IMR-90 (cell line): ENCODE measurements at regions not wholly inside any gene's neighbourhood (a gene's known extent, or its start where the extent isn't known, plus 50 kb on each side); places are given as distances from the start of the nearest gene placed in this dataset.

Source experiments
- ATAC-seq: fragments of 200-7000 bp; cut with Tn5 transposase; 2 replicates; pipeline ENCODE4 v1.9.1; 2020; ENCODE audit warnings: low read depth, mild to moderate bottlenecking, moderate library complexity
- BruUV-seq: library from RNA; stranded (reverse); fragments of 400-500 nt; replicated peaks from 2 replicates; lab custom pipeline; 2021; lab: Mats Ljungman, UMichigan
- CTCF ChIA-PET: fragments of 300-600 bp; formaldehyde crosslinking; extraction: SDS; loops from one replicate; lab custom pipeline; 2021; ENCODE audit warnings: antibody characterized with exemption; lab: Yijun Ruan, JAX
- POLR2A ChIA-PET: fragments of 300-600 bp; sonication (Branson Sonifier 250); formaldehyde crosslinking; loops from one replicate; lab custom pipeline; 2022; ENCODE audit warnings: antibody characterized with exemption; ENCODE audit not compliant: unreplicated experiment; lab: Charles Lee
- DNase-seq: peaks from one replicate; pipeline ENCODE4 v3.0.0; 2013
- H2AFZ ChIP-seq: replicated peaks from 2 replicates; pipeline ENCODE3; 2013; ENCODE audit warnings: low read length, mild to moderate bottlenecking; ENCODE audit not compliant: poor library complexity
- H2AK5ac ChIP-seq: 2 replicates; pipeline ENCODE4 v1.6.1; 2013; ENCODE audit warnings: low read depth, low read length, inconsistent platforms
- H2AK9ac ChIP-seq: replicated peaks from 2 replicates; pipeline ENCODE3; 2013; ENCODE audit warnings: mild to moderate bottlenecking, low read depth, low read length, moderate library complexity; ENCODE audit not compliant: poor library complexity
- H2BK120ac ChIP-seq: 2 replicates; pipeline ENCODE4 v1.6.1; 2013; ENCODE audit warnings: low read depth, low read length, inconsistent platforms
- H2BK15ac ChIP-seq: 3 replicates; pipeline ENCODE4 v1.6.1; 2013; ENCODE audit warnings: low read depth, low read length, inconsistent platforms
- H2BK20ac ChIP-seq: 2 replicates; pipeline ENCODE4 v1.6.1; 2013; ENCODE audit warnings: low read depth, mild to moderate bottlenecking, inconsistent platforms, low read length, moderate library complexity
- H2BK5ac ChIP-seq: 2 replicates; pipeline ENCODE4 v1.6.1; 2013; ENCODE audit warnings: mild to moderate bottlenecking, low read depth, low read length, inconsistent platforms; ENCODE audit not compliant: poor library complexity, severe bottlenecking
- H3K14ac ChIP-seq: replicated peaks from 2 replicates; pipeline ENCODE4 v1.6.1; 2013; ENCODE audit warnings: low read depth, low read length, inconsistent platforms
- H3K18ac ChIP-seq: 2 replicates; pipeline ENCODE4 v1.6.1; 2013; ENCODE audit warnings: low read depth, low read length, control low read depth
- H3K23ac ChIP-seq: 2 replicates; pipeline ENCODE4 v1.6.1; 2013; ENCODE audit warnings: low read depth, low read length, inconsistent platforms
- H3K27ac ChIP-seq: 2 replicates; pipeline ENCODE4 v1.5.1; 2013; ENCODE audit warnings: mild to moderate bottlenecking, control low read depth, low read length; ENCODE audit not compliant: insufficient read depth
- H3K27me3 ChIP-seq: 2 replicates; pipeline ENCODE4 v1.6.1; 2013; ENCODE audit warnings: low read length; ENCODE audit not compliant: control insufficient read depth, insufficient read depth
- H3K36me3 ChIP-seq: 2 replicates; pipeline ENCODE4 v1.6.1; 2013; ENCODE audit warnings: low read length, mixed read lengths; ENCODE audit not compliant: control insufficient read depth, insufficient read depth
- H3K4ac ChIP-seq: 2 replicates; pipeline ENCODE4 v1.6.1; 2013; ENCODE audit warnings: low read depth, low read length, inconsistent platforms
- H3K4me1 ChIP-seq: 2 replicates; pipeline ENCODE4 v1.6.1; 2013; ENCODE audit warnings: low read length, mixed read lengths; ENCODE audit not compliant: control insufficient read depth, insufficient read depth
- H3K4me2 ChIP-seq: 2 replicates; pipeline ENCODE4 v1.6.1; 2013; ENCODE audit warnings: low read depth, mild to moderate bottlenecking, control low read depth, low read length, moderate library complexity
- H3K4me3 ChIP-seq: 2 replicates; pipeline ENCODE4 v1.5.1; 2013; ENCODE audit warnings: low read depth, mild to moderate bottlenecking, control low read depth, low read length, moderate library complexity; ENCODE audit not compliant: insufficient read depth
- H3K56ac ChIP-seq: 2 replicates; pipeline ENCODE4 v1.6.1; 2013; ENCODE audit warnings: low read length, inconsistent platforms; ENCODE audit not compliant: insufficient read depth; ENCODE audit errors: extremely low read depth
- H3K79me1 ChIP-seq, 2 experiments: 2 replicates each; pipeline ENCODE4 v1.6.1; 2013; ENCODE audit warnings: low read length in 2 of 2, inconsistent platforms in 1 of 2, low read depth in 1 of 2
- H3K9ac ChIP-seq: 2 replicates; pipeline ENCODE4 v1.6.1; 2013; ENCODE audit warnings: low read depth, low read length, control low read depth
- H3K9me1 ChIP-seq: 2 replicates; pipeline ENCODE4 v1.6.1; 2013; ENCODE audit warnings: low read length, inconsistent platforms; ENCODE audit not compliant: insufficient read depth
- H3K9me3 ChIP-seq: 2 replicates; pipeline ENCODE4 v1.6.1; 2013; ENCODE audit warnings: low read length; ENCODE audit not compliant: control insufficient read depth, insufficient read depth
- H4K20me1 ChIP-seq: 2 replicates; pipeline ENCODE4 v1.6.1; 2013; ENCODE audit warnings: low read length, inconsistent platforms; ENCODE audit not compliant: insufficient read depth
- H4K5ac ChIP-seq: 2 replicates; pipeline ENCODE4 v1.6.1; 2013; ENCODE audit warnings: mild to moderate bottlenecking, low read depth, low read length, control low read depth
- H4K8ac ChIP-seq, 2 experiments: 2 replicates each; pipeline ENCODE4 v1.6.1; 2013; ENCODE audit warnings: low read depth in 2 of 2, low read length in 2 of 2, control low read depth in 1 of 2, inconsistent platforms in 1 of 2
- H4K91ac ChIP-seq: 2 replicates; pipeline ENCODE4 v1.6.1; 2013; ENCODE audit warnings: low read depth, low read length, inconsistent platforms; ENCODE audit not compliant: insufficient read depth
- BHLHE40 ChIP-seq: fragments of 150-350 bp; IDR thresholded peaks from 2 replicates; pipeline ENCODE4 v1.6.1; 2016; ENCODE audit warnings: mild to moderate bottlenecking, low read depth, low read length
- CEBPB ChIP-seq: IDR thresholded peaks from 2 replicates; pipeline ENCODE4 v1.6.1; 2012; ENCODE audit warnings: low read depth, low read length, improper control_type of control experiment
- MAZ ChIP-seq: IDR thresholded peaks from 2 replicates; pipeline ENCODE4 v1.6.1; 2012; ENCODE audit warnings: low read depth, mild to moderate bottlenecking, low read length, improper control_type of control experiment, moderate library complexity, borderline replicate concordance
- MXI1 ChIP-seq: IDR thresholded peaks from 2 replicates; pipeline ENCODE4 v1.6.1; 2012; ENCODE audit warnings: low read depth, mild to moderate bottlenecking, low read length, moderate library complexity, borderline replicate concordance
- RAD21 ChIP-seq: IDR thresholded peaks from 2 replicates; pipeline ENCODE4 v1.6.1; 2012; ENCODE audit warnings: low read length, improper control_type of control experiment
- SMC3 ChIP-seq: fragments of 150-350 bp; IDR thresholded peaks from 2 replicates; pipeline ENCODE4 v1.6.1; 2016; ENCODE audit warnings: low read depth, mild to moderate bottlenecking, antibody characterized with exemption, low read length, moderate library complexity
- WGBS, 2 experiments: methylation state at CpG; one replicate each; pipeline versions ENCODE4 v1.1.5 to v1.1.7; 2013; ENCODE audit warnings: missing lambda C conversion rate in 2 of 2; ENCODE audit not compliant: insufficient read length in 1 of 2; ENCODE audit errors: extremely low coverage in 2 of 2; 5-methylcytosine and 5-hydroxymethylcytosine counted together
- dilution Hi-C: fragments of 300-500 bp; cut with HindIII; formaldehyde crosslinking; loops from one replicate; pipeline ENCODE4 v1.14.3; 2018; ENCODE audit warnings: low sequenced_read_pairs; ENCODE audit not compliant: unreplicated experiment
- in situ Hi-C: fragments of 300-500 bp; cut with MboI; formaldehyde crosslinking; loops from 3 replicates; pipeline ENCODE4 v1.14.3; 2019; ENCODE audit warnings: low sequenced_read_pairs, inconsistent platforms, mixed read lengths
- intact Hi-C: fragments of 100-400 bp; cut with micrococcal nuclease; formaldehyde crosslinking; loops from 2 replicates; pipeline ENCODE4 v1.10.0; 2022
- TF ChIP-seq, protein P1 (sequence below): conservative IDR thresholded peaks from 2 replicates; pipeline ENCODE4 v1.5.1; 2012; ENCODE audit warnings: mild to moderate bottlenecking, low read depth, low read length, improper control_type of control experiment

GRCh38 chr15:100786901-100787566 is 92.6 kb upstream of the ALDH1A3 start:
- Histone ChIP-seq H3K27ac (no peak overlapping the region), H3K4me3 (no peak overlapping the region), H3K36me3 (no peaks in the 10 kb centered on the region), H3K9me1 (peaks cover 5% of the 10 kb centered on the region; the same call in 1 of the 2 replicates), H2AFZ (no peak overlapping the region), H3K4ac (no peak overlapping the region), H3K79me1 (no peaks in the 10 kb centered on the region), H2BK120ac (no peak overlapping the region), H3K9ac (no peak overlapping the region), H4K20me1 (no peaks in the 10 kb centered on the region), H2AK5ac (no peak overlapping the region), H2BK5ac (no peak overlapping the region), H3K4me1 (no peaks in the 10 kb centered on the region), H4K5ac (no peak overlapping the region), H4K8ac (no peak overlapping the region), H3K23ac (no peak overlapping the region), H3K9me3 (no peaks in the 10 kb centered on the region), H2BK15ac (no peak overlapping the region), H3K56ac (no peak overlapping the region), H4K91ac (no peak overlapping the region), H2AK9ac (no peak overlapping the region), H3K4me2 (no peak overlapping the region), H3K14ac (no peak overlapping the region), H2BK20ac (no peak overlapping the region), H3K18ac (no peak overlapping the region), H3K27me3 (peaks cover 2% of the 10 kb centered on the region; the same call in 1 of the 2 replicates)
- ChIA-PET CTCF (no interaction called here), POLR2A (no interaction called here)
- no peak for TF ChIP-seq CEBPB
- TF ChIP-seq SMC3: no peak
- TF ChIP-seq RAD21: no peak
- no peak for TF ChIP-seq MAZ
- TF ChIP-seq, protein P1, sequence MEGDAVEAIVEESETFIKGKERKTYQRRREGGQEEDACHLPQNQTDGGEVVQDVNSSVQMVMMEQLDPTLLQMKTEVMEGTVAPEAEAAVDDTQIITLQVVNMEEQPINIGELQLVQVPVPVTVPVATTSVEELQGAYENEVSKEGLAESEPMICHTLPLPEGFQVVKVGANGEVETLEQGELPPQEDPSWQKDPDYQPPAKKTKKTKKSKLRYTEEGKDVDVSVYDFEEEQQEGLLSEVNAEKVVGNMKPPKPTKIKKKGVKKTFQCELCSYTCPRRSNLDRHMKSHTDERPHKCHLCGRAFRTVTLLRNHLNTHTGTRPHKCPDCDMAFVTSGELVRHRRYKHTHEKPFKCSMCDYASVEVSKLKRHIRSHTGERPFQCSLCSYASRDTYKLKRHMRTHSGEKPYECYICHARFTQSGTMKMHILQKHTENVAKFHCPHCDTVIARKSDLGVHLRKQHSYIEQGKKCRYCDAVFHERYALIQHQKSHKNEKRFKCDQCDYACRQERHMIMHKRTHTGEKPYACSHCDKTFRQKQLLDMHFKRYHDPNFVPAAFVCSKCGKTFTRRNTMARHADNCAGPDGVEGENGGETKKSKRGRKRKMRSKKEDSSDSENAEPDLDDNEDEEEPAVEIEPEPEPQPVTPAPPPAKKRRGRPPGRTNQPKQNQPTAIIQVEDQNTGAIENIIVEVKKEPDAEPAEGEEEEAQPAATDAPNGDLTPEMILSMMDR: no peak
- TF ChIP-seq MXI1: no peak
- no peak for TF ChIP-seq BHLHE40
- dilution Hi-C loops: no loop called here
- BruUV-seq: no TSS peak
- in situ Hi-C loops: no loop called here
- DNase-seq: no peak
- 86% methylated on average over 26 of the region's 30 CpGs; no CpG with 5 or more reads in 1 of the 2 experiments for WGBS, 2 experiments
- intact Hi-C loops: no loop called here
- ATAC-seq: no peak
